ENCODE measurements at regions not wholly inside any gene's neighbourhood (a gene's known extent, or its start where the extent isn't known, plus 50 kb on each side); places are given as distances from the start of the nearest gene placed in this dataset.
A peak's percentile ranks its signal among the peaks of the same experiment; 100 is the strongest.

DNA sequence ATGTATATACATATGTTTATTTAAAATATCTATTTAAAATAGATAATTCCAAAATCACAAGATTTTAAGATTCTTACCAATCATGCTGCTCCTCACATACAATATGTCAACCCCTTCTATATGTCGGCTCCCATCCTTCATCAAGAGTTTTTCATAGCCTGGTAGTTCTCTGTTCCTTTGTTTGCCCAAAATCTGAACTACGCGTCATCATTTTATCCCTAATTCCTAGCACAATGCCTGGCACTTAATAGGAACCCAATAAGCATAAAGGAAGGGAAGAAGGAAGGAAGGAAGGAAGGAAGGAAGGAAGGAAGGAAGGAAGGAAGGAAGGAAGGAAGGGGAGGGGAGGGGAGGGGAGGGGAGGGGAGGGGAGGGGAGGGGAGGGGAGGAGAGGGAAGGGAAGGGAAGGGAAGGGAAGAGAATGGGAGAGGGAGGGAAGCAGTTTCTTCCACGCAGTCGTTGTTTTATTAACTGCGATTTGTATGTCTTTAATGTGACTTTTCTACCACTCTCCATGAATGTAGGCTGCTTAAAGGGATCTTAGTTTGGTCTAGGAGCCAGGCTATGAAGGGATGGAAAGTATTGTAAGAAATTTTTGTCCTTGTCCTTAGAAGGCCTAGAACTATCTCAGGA, 83.3 kb upstream of the PCGF5 start:
- DNase-seq (ENCODE audit: low spot score), result no peak

DNA sequence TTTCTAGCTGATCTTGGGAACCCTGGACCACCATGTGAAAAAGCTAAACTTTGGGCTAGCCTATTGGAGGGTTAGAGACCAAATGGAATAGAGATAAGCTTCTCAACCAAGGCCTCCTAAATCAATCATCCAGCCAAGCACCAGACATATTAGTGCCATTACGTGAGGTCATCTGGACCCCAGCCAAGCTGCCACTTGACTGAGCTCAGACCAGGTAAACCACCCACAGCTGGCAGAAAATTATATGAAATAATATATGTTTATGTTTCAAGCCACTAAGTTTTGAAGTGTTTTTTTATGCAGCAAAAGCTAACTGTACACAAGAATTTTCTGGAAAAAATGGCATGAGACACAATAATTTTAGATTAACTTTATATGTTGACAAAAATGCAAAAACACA, 82.6 kb upstream of the PCGF5 start:
- DNase-seq (ENCODE audit: low spot score), result no peak

DNA sequence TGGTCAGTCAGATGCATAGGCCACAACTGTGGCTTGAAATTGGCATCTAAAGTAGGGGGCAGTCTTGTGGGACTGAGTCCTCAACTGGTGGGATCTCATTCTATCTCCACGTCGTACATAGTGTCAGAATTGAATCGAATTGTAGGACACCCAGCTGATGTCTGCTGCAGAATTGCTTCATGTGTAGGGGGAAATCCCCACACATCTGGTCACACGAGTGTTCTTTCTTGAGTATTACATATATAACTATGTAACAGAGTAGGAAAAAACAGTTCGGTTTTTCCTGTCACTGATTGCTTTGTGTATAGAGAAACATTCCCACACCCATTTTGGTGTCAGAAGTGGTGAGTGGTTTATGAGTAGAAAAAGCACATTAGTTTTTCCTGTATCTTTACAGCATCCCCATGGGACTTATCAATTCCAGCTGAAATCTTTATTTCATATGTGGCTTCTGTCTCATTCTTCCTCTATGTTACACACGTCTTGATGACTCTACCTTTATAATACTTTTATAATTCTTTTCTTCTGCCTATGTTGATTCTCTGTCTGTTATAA, 79.4 kb upstream of the PCGF5 start:
- no peak for DNase-seq (ENCODE audit: low spot score)

DNA sequence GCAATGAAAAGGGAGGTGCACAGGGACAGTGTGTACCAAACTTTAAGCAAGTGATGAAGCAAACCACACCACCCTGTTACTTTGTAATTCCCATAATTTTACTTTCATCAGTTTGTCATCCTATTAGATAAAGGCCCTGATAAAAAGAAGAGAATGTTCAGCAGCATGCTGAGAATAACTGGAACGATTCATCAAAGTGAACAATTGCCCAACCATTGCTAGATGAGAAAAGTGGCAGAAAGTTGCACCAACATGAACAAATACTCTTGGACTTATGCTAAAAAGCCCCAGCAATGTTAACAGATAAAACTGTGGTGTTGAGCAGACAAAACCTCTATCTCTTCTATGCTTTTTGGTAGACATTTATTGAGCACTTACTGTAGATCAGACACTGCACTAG, 75.5 kb upstream of the PCGF5 start:
- peak; percentile 13 for DNase-seq (ENCODE audit: low spot score)

DNA sequence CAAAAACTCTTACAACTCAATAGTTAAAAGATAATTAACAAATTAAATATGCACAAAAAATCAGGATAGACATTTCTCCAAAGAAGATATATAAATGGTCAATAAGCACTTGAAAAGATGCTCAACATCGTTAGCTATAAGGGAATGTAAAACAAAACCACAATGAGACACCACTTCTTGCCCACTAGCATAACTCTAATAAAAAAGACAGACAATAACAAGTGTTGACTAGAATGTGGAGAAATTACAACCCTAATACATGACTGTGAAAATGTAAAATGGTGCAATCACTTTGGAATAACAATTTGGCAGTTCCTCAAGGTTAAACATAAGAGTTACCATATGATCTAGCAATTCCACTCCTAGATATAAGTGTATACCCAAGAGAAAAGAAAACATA, 74.3 kb upstream of the PCGF5 start:
- no peak for DNase-seq (ENCODE audit: low spot score)

DNA sequence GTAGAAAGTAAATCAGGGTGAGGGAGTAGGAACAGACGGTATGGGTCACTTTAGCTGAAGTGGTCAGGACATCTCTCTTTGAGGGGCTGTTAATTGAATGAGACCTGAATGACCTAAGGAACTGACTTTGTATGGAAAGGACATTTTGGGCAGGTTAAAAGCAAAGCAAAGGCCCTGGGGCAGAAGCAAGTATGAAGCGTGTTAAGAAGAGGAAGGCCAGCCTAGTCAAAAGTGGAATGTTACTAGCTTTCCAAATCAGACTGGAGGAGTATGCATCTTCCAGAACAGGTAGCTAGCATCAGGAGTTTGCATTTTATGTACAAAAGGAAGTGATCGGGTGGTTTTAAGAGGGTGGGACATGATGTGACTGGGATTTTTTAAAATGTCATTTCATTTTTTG, 70.9 kb upstream of the PCGF5 start:
- no peak for DNase-seq (ENCODE audit: low spot score)

DNA sequence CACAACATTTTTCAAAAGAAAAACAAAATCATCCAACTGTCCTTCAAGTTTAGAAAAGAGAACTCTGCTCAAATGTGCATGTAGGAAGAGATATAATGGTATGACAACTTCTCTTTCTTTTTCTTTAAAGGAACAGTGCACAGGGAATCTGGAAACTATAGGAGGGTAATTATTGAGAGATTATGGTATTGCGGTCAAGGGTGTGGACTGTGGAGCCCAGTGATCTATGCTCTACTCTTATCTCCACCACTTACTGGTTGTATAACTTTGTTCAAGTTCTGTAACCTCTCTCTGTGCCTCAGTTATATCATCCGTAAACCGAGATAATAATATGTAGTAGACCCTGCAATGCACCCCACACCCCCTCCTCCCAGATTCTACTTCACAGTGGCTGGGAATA, 69.8 kb upstream of the PCGF5 start:
- DNase-seq (ENCODE audit: low spot score), result no peak

DNA sequence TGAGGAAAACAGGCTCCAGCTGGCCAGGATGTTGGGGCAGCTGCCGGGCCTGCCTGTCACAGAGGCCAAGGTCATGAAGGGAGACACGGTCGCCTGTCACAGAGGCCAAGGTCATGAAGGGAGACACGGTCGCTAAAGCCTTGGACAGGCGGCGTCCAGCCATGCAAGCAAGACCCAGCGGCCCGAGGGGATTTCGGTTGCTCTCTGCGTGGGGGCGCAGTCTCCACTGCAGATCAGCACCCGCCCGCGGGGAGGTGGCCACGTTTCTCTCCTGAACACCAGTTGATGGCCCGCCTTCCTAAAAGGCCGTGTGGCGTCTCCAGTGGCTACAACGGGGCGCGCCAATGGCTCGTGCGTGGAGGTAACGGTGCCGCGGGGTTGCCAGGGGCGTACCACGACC, 67.0 kb upstream of the PCGF5 start:
- DNase-seq (ENCODE audit: low spot score), result no peak

DNA sequence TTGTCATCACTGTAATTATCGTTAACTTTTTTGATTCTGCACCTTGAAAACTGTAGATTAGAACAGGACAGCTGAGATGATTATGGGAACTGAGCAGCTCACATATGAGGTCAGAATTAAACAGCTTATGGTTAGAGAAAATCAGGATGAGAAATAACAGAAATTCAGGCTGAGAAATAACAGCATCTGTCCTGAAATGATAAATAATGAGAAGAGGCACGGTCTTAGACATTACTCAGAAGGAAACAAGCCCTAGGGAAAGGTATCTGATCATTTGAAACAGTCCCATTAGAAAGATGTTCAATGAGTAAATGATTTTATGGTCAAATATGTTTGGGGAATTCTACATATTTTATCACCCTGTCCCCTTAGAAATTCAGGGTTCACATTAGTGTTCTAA, 65.6 kb upstream of the PCGF5 start:
- no peak for DNase-seq (ENCODE audit: low spot score)

DNA sequence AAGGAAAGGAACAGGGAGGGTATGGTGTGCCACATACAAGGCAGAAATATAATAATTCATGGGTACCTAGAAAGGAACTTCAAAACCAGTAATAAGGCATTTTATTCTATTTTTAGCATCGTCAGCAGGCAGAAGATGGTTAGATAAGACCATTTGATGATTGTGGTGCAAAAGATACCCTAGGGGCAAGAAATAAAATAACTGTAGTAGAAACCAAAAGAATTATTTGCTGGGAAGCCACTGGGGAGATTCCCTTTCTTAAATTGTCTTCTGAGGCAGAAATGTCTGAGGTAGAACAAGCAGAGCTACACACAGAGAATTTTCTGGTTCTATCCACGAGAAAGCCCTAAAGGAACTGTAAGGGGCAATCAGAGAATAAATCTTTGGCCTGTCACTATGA, 64.3 kb upstream of the PCGF5 start:
- no peak for DNase-seq (ENCODE audit: low spot score)

DNA sequence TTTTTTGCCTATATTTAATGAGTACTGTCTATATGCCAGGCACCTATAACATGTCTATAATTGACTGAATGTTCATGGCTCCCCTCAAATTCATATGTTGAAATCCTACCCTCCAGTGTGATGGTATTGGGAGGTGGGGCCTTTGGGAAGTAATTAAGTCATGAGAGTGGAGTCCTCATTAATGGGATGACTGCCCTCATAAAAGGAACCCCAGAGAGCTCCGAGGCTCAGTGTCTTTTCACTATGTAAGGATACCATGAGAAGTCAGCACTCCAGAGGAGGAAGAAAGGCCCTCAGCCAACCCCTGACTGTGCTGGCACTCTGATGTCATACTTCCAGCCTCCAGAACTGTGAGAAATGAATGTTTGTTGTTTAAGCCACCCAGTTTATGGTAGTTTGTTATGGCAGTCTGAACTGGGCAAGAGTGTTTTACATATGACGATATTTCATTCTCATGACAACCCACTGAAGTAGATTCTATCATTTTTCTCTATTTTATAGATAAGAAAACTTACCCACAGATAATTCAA, 61.1 kb upstream of the PCGF5 start:
- DNase-seq (ENCODE audit: low spot score), result no peak

DNA sequence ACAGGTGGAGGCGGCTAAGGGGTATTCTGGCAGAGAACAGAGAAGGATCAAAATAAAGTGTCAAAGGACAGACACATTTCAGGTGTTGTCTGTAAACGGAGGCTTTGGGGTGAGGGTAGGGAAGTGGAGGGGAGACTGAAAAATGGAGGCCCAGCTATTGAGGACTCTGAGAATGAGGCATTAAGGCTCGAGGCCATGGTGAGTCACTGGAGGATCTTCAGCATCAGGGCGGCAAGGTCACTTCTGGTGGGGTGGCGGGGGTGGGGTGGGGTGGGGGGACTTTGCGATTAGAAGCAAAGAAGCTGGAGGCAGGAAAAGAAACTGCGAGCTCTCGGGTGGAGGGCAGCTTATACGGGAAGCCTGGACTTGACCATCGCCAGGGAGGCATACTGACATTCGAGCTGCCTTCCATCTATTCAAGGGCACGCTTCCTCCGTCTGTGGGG, 58.4 kb upstream of the PCGF5 start:
- no peak for DNase-seq (ENCODE audit: low spot score)

DNA sequence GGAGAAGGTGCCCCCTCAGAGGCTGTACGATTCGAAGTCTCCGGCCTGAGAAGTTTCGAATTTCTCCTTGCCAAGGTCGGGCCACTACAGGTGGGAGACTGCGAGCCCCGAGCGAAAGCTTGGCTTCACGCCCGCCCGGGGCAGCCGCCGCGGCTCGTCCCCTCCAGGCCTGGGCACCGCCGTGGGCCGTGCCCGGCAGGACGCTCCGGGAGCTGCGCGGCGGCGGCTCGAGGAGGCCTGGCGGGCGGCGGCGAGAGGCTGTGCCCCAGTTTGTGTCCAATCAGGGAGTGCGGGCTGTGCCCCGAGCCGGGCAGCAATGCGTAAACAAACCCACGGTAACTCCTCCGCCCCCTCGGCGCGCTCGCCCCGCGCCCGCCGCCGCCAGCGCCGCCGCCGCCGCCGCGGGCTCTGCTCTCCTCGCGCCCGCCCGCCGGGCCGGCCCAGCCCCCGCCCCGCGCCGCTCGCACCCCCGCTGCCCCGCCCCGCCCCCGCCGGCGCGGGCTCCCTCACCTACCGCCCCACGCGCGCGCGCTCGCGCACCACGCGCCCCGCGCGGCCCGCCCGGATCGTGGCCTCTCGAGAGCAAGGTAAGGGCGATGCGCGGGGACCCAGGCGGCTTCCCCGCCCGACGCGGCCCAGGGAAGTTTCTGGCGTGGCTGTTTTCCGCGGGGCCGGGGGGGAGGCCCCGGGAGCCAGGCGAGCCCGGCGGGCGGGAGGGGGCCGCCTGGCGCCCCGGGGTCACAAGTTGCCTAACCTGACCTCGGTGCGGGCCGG, 57.8 kb upstream of the PCGF5 start:
- DNase-seq (ENCODE audit: low spot score), result peak; percentile 60

DNA sequence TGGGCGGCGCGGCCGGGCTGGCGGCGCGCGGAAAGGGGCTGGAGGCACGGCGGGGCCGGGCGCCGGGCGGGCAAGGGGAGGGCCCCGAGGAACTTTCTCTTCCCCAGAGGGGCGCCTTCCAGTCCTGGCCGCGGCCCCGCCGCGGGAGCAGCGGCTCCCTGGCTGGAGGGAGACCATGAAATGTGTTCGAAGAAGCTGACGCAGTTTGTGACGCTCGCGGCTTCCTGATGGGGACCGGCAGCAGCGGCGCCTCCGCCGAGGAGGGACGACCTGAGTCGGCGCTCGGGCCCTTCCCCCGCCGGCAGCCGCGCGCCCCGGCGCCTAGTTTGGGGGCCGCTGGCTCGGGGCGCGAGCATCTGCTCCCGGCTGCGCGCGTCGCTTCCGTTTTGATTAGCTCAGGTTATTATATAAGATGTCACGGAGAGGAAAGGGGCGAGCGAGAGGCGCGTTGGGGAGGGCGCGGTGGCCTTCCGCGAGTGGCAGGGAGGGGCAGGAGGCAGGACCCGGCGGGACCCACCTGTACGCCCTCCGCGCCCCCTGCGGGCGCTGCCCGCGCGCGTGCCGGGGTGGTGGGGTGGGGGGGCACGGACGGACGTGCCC, 57.1 kb upstream of the PCGF5 start:
- DNase-seq (ENCODE audit: low spot score), result peak; percentile 63

DNA sequence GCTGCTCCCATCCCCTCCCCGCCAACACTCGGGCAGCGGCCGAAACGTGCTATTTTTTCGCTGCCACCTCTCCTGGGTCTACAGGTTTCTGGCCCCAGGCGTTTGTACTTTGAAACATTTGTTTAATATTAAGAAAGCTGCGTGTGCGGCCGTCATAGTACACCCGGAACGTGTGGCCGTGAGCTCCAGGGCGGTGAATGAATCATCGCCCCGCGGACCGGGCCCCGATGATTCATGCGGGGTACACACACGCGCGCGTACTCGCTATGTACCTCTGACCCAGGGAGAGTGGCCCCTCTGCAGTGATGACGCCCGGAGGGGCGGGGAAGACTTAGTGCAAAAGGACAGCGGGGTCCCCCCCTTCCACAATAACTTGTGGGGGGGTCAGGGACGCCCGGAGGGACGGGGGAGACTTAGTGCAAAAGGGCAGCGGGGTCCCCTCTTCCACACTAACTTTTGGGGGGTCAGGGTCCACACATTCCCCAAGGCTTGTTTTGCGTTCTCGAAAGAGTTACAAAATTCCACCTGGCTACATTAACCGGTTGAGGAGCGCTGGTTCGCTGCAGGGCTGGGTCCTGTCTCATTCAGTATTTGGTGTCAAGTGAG, 56.5 kb upstream of the PCGF5 start:
- peak; percentile 58 for DNase-seq (ENCODE audit: low spot score)

DNA sequence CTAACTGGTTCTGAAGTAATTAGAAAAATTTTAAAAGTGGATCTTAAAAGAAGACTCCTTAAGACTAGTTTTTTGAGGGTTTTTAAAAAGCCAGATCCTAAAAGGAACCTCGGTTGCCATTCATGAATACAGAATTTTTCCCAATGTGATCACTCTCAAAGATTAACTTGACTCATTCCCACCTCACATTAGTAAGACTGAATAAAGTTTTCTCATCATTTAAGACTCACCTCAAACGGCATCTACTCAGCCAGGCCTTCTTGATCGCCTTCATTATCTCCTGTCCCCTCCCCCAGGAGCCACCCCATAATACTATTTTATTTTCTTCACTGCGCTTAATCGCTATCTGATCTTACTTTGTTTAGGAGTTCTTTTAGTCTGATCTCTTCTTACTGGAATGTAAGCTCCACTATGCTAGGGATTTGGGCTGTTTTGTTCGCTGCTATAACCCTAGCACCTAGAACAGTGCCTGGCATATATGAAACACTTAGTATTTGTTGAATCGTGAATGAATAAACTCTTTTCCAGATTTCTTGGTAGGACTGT, 55.9 kb upstream of the PCGF5 start:
- no peak for DNase-seq (ENCODE audit: low spot score)

DNA sequence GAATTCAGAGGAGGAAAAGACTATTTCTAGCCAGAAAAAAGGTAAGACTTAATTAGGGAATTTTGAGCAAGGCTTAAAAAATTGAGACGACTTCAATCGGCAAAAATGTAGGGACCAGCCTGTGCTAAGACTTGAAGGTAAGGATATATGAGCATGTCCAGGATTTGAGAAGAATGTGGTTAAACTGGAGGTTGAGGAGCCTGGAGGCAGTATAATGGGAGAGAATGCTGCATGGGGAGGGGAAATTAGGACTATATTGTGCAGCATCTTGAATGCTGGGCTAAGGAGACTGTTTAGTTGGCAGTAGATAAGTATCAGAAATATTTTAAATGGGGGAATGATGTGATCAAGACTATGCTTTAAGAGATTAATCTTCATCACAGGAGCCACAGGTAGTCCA, 53.1 kb upstream of the PCGF5 start:
- DNase-seq (ENCODE audit: low spot score), result no peak

DNA sequence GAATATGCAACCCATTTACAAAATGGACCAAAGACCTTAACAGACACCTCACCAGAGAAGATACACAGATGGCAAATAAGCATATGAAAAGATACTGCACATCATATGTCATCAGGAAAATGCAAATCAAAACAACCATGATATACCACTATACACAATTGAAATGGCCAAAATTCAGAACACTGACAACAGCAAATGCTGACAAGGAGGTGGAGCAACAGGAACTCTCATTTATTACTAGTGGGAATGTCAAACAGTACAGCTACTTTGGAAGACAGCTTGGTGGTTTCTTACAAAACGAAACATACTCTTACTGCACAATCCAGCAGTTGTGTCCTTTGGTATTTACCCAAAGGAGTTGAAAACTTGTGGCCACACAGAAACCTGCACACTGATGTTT, 50.0 kb upstream of the PCGF5 start:
- no peak for DNase-seq (ENCODE audit: low spot score)

Data from umbilical cord (tissue), 1 donor.